Esophagus muscularis mucosa (tissue), 4 donors: ENCODE measurements at regions not wholly inside any gene's neighbourhood (a gene's known extent, or its start where the extent isn't known, plus 50 kb on each side); places are given as distances from the start of the nearest gene placed in this dataset.

Experiments used
- DNase-seq: peaks from one replicate; pipeline ENCODE4 v3.0.0-alpha.2; 2017; ENCODE audit errors: extremely low spot score
- H3K27ac ChIP-seq, 4 donors: fragments of 200-600 bp; sonication (generic); replicated peaks in 1 of 4; 1 replicate in 3 of 4; 2 replicates in 1 of 4; pipeline ENCODE4 v1.5.1; 2016 to 2019; ENCODE audit warnings: mild to moderate bottlenecking in 1 of 4
- H3K27me3 ChIP-seq, 4 donors: fragments of 200-600 bp; sonication (generic); one replicate each; pipeline versions ENCODE4 v1.5.1 to v1.6.0; 2016 to 2019
- H3K36me3 ChIP-seq, 4 donors: fragments of 200-600 bp; sonication (generic); one replicate each; pipeline ENCODE4 v1.5.1; 2016 to 2019
- H3K4me1 ChIP-seq, 4 donors: fragments of 200-600 bp; sonication (generic); one replicate each; pipeline ENCODE4 v1.5.1; 2016 to 2019
- H3K4me3 ChIP-seq, 4 donors: fragments of 200-600 bp; sonication (generic); 1 replicate in 2 of 4; 2 replicates in 2 of 4; pipeline ENCODE4 v1.5.1; 2016 to 2019; ENCODE audit warnings: mild to moderate bottlenecking in 4 of 4, moderate library complexity in 1 of 4
- H3K9me3 ChIP-seq, 4 donors: fragments of 200-600 bp; sonication (generic); 1 replicate in 3 of 4; 2 replicates in 1 of 4; pipeline ENCODE4 v1.5.1; 2016 to 2019
- EP300 ChIP-seq: sonication (generic); formaldehyde crosslinking; IDR thresholded peaks from one replicate; pipeline ENCODE4 v1.6.1; 2017; ENCODE audit warnings: antibody characterized with exemption
- POLR2A ChIP-seq: fragments of 450-650 bp; IDR thresholded peaks from one replicate; pipeline ENCODE4 v1.6.1; 2017; ENCODE audit warnings: antibody characterized with exemption, moderate library complexity, mild to moderate bottlenecking, low read depth
- POLR2AphosphoS5 ChIP-seq, 2 donors: sonication (generic); formaldehyde crosslinking; IDR thresholded peaks; one replicate each; pipeline ENCODE4 v1.6.1; 2017; ENCODE audit warnings: antibody characterized with exemption in 2 of 2
- WGBS: methylation state at CpG from one replicate; pipeline ENCODE4 v1.1.5; 2018; 5-methylcytosine and 5-hydroxymethylcytosine counted together
- intact Hi-C: fragments of 100-400 bp; cut with DNase I; formaldehyde crosslinking; loops from one replicate; pipeline ENCODE4 v1.15.1; 2023
- TF ChIP-seq, protein P1 (sequence below), 3 experiments: fragments of 200-600 bp in 2 of 3; fragments of 450-650 bp in 1 of 3; sonication (generic) in 2 of 3; IDR thresholded peaks; one replicate each; pipeline ENCODE4 v1.5.1; 2017 to 2019; ENCODE audit warnings: antibody characterized with exemption in 3 of 3, mild to moderate bottlenecking in 2 of 3, moderate library complexity in 1 of 3

DNA sequence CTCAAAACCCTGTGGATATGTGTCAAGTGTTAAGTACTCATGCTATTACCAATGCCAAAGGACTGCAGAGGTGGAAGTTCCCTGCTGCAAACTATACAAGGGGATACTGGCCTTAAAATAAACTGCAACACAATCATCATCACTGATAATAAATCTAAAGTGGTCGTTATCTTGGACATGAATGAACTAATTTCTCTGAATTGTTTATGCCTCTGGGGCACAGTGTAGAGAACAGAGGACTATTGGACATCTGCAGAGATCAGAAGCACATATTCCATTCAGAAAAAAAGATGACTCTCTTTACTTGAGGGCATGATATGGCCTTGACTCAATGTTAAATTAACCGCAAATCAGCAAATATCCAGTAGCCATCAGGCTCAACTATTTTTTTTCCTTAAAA lies 542.6 kb upstream of the IGFBP7 start:
- Histone ChIP-seq H3K36me3 (no peaks in the 10 kb centered on the region), H3K27me3 (no peaks in the 10 kb centered on the region), H3K4me1 (no peaks in the 10 kb centered on the region), H3K9me3 (no peaks in the 10 kb centered on the region), H3K27ac (no peak overlapping the region), H3K4me3 (no peak overlapping the region)
- 79% methylated on average over 2 of the region's 2 CpGs for WGBS
- DNase-seq = peak; percentile 45
- TF ChIP-seq, protein P1, sequence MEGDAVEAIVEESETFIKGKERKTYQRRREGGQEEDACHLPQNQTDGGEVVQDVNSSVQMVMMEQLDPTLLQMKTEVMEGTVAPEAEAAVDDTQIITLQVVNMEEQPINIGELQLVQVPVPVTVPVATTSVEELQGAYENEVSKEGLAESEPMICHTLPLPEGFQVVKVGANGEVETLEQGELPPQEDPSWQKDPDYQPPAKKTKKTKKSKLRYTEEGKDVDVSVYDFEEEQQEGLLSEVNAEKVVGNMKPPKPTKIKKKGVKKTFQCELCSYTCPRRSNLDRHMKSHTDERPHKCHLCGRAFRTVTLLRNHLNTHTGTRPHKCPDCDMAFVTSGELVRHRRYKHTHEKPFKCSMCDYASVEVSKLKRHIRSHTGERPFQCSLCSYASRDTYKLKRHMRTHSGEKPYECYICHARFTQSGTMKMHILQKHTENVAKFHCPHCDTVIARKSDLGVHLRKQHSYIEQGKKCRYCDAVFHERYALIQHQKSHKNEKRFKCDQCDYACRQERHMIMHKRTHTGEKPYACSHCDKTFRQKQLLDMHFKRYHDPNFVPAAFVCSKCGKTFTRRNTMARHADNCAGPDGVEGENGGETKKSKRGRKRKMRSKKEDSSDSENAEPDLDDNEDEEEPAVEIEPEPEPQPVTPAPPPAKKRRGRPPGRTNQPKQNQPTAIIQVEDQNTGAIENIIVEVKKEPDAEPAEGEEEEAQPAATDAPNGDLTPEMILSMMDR (IDR thresholded peaks at IDR 0.05) = no peak
- no peak for TF ChIP-seq POLR2A
- no peak for TF ChIP-seq POLR2AphosphoS5 (IDR thresholded peaks at IDR 0.05)
- intact Hi-C loops = no loop called here

DNA sequence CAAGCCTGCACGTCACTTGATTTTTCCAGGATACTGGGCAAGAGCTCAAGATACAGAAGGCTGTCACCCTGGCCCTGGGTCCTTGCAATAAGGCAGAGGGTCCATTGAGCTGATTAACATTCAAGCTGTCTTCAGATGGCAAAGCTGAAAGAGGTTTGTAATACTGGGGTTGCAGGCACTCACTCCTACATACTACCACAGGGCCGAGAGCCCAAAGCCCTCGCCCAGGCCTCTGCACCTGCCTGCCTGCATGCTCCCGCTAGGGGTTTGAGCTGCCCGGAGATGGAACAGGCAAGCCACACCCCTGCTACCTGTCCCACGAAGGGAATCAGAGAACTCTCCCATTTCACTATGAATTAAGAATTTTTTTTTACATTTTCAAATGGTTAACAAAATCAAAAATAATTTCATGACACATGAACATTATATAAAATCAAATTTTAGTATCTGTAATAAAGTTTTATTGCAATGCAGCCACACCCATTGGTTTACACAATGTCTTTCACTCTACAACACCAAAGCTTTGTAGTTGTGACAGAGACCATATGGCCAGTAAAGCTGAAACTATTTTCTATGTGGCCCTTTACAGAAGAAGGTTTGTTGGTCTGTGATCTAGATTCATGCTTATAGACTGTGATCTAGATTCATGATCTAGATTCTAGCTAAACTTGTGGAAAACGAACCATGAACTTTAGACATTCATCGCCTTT lies 530.4 kb upstream of the IGFBP7 start:
- WGBS = 94% methylated on average over 8 of the region's 8 CpGs
- H3K4me1 ChIP-seq = no peaks in the 10 kb centered on the region
- TF ChIP-seq EP300 (no peak), POLR2AphosphoS5 (IDR thresholded peaks at IDR 0.05) (no peak), POLR2A (no peak)
- TF ChIP-seq, protein P1 (IDR thresholded peaks at IDR 0.05) = no peak
- H3K4me3 ChIP-seq = no peak overlapping the region
- intact Hi-C loops = no loop called here
- H3K27ac ChIP-seq = no peak overlapping the region
- no peak for DNase-seq
- H3K36me3 ChIP-seq = no peaks in the 10 kb centered on the region
- no peaks in the 10 kb centered on the region for H3K27me3 ChIP-seq
- no peaks in the 10 kb centered on the region for H3K9me3 ChIP-seq

- DNase-seq = no peak
- intact Hi-C loops = no loop called here
- no peaks in the 10 kb centered on the region for H3K36me3 ChIP-seq
- H3K4me1 ChIP-seq = no peaks in the 10 kb centered on the region
- TF ChIP-seq POLR2AphosphoS5 (IDR thresholded peaks at IDR 0.05) (no peak), EP300 (no peak), POLR2A (no peak)
- TF ChIP-seq, protein P1 (IDR thresholded peaks at IDR 0.05) = no peak
- H3K27ac ChIP-seq = no peak overlapping the region
- H3K9me3 ChIP-seq = no peaks in the 10 kb centered on the region
- no peaks in the 10 kb centered on the region for H3K27me3 ChIP-seq
- WGBS = 82% methylated on average over 8 of the region's 8 CpGs
- H3K4me3 ChIP-seq = no peak overlapping the region
These were observed 529.6 kb upstream of the IGFBP7 start for GRCh38 chr4:57639561-57640382.

DNA sequence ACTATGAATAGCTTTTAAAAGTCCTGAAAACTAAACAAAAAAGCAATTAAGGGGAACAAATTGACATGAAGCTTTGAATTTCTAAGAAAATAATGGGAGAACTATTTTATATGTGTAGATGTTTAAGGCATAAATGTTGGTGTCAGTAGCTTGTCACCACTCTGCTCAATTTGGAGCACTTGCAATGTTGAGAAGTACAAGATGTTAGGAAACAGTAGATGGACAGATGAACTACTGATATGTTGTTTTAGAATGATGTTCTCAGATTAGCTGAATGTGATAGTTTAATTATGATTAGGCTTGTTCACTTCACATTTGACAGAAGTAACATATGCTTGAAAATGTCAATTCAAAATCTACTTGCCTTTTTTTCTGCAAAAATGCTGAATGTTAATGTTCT lies 525.7 kb upstream of the IGFBP7 start:
- Histone ChIP-seq H3K9me3 (no peaks in the 10 kb centered on the region), H3K27me3 (no peaks in the 10 kb centered on the region), H3K36me3 (no peaks in the 10 kb centered on the region), H3K4me1 (no peaks in the 10 kb centered on the region), H3K4me3 (no peak overlapping the region), H3K27ac (no peak overlapping the region)
- TF ChIP-seq POLR2A (no peak), EP300 (no peak), POLR2AphosphoS5 (IDR thresholded peaks at IDR 0.05) (no peak)
- TF ChIP-seq, protein P1 (IDR thresholded peaks at IDR 0.05) = no peak
- intact Hi-C loops = no loop called here
- no peak for DNase-seq
